Endothelial cell of umbilical vein (primary cell): ENCODE measurements at regions not wholly inside any gene's neighbourhood (a gene's known extent, or its start where the extent isn't known, plus 50 kb on each side); places are given as distances from the start of the nearest gene placed in this dataset.

ENCODE experiments used
- BruUV-seq: library from RNA; stranded (reverse); fragments of 400-500 nt; replicated peaks from 2 replicates; lab custom pipeline; 2021; lab: Mats Ljungman, UMichigan
- CTCF ChIA-PET: fragments of 300-600, 350-600 bp; sonication (Branson Sonifier 250); formaldehyde crosslinking; loops from one replicate; lab custom pipeline; 2021; ENCODE audit warnings: antibody characterized with exemption, inconsistent platforms; lab: Charles Lee
- POLR2A ChIA-PET: fragments of 300-600, 350-600 bp; sonication (Branson Sonifier 250); formaldehyde crosslinking; loops from one replicate; lab custom pipeline; 2021; ENCODE audit warnings: antibody characterized with exemption, inconsistent platforms; lab: Charles Lee
- DNase-seq: peaks from one replicate; pipeline ENCODE4 v3.0.0-alpha.2; 2011; ENCODE audit warnings: low read depth, low spot score
- FAIRE-seq: peaks from 2 replicates; lab custom pipeline; 2011; peaks lifted over from hg19 to GRCh38; lab: Jason Lieb, UNC
- H2AFZ ChIP-seq: 2 replicates; pipeline ENCODE4 v1.6.0; 2012; ENCODE audit warnings: low read depth, low read length, control low read depth, inconsistent platforms
- H3K27ac ChIP-seq: 2 replicates; pipeline ENCODE4 v1.5.1; 2011; ENCODE audit warnings: low read depth, mild to moderate bottlenecking, control low read depth, low read length, moderate library complexity; ENCODE audit not compliant: insufficient read depth
- H3K27me3 ChIP-seq, 2 experiments: 2 replicates each; pipeline versions ENCODE4 v1.6.0 to v1.6.1; 2011; ENCODE audit warnings: low read length in 2 of 2, mixed read lengths in 1 of 2; ENCODE audit not compliant: control insufficient read depth in 2 of 2, insufficient read depth in 2 of 2
- H3K36me3 ChIP-seq, 2 experiments: 2 replicates in 1 of 2; 3 replicates in 1 of 2; pipeline ENCODE4 v1.5.1; 2011; ENCODE audit warnings: low read length in 2 of 2, mild to moderate bottlenecking in 1 of 2, moderate library complexity in 1 of 2; ENCODE audit not compliant: control insufficient read depth in 2 of 2, insufficient read depth in 2 of 2; ENCODE audit errors: extremely low read depth in 1 of 2
- H3K4me1 ChIP-seq: 3 replicates; pipeline ENCODE4 v1.5.1; 2011; ENCODE audit warnings: mild to moderate bottlenecking, low read length; ENCODE audit not compliant: control insufficient read depth, insufficient read depth; ENCODE audit errors: extremely low read depth
- H3K4me2 ChIP-seq: 2 replicates; pipeline ENCODE4 v1.6.1; 2011; ENCODE audit warnings: low read length, control low read depth, mixed read lengths; ENCODE audit not compliant: insufficient read depth
- H3K4me3 ChIP-seq, 3 experiments: fragments of 200-600 bp in 1 of 3; sonication (generic), shearing (Covaris generic) in 1 of 3; replicated peaks in 1 of 3; 2 replicates each; pipeline ENCODE4 v1.5.1; 2011 to 2016; ENCODE audit warnings: control low read depth in 3 of 3, low read length in 3 of 3, mild to moderate bottlenecking in 2 of 3, inconsistent platforms in 1 of 3, low read depth in 1 of 3, moderate library complexity in 1 of 3; ENCODE audit not compliant: insufficient read depth in 1 of 3
- H3K79me2 ChIP-seq: 2 replicates; pipeline ENCODE4 v1.6.0; 2012; ENCODE audit warnings: low read length, inconsistent platforms; ENCODE audit not compliant: control insufficient read depth, insufficient read depth
- H3K9ac ChIP-seq: replicated peaks from 2 replicates; pipeline ENCODE3; 2011; ENCODE audit warnings: low read length, control low read depth; ENCODE audit not compliant: insufficient read depth; ENCODE audit errors: extremely low read depth
- H3K9me1 ChIP-seq: replicated peaks from 3 replicates; pipeline ENCODE4 v1.6.0; 2011; ENCODE audit warnings: mild to moderate bottlenecking, low read length; ENCODE audit not compliant: control insufficient read depth, insufficient read depth; ENCODE audit errors: extremely low read depth
- H3K9me3 ChIP-seq: replicated peaks from 2 replicates; pipeline ENCODE4 v1.5.1; 2012; ENCODE audit warnings: low read length, inconsistent platforms; ENCODE audit not compliant: control insufficient read depth, insufficient read depth
- H4K20me1 ChIP-seq: replicated peaks from 2 replicates; pipeline ENCODE3; 2011; ENCODE audit warnings: mild to moderate bottlenecking, low read length; ENCODE audit not compliant: control insufficient read depth, insufficient read depth; ENCODE audit errors: extremely low read depth
- EZH2 ChIP-seq: IDR thresholded peaks from 2 replicates; pipeline ENCODE4 v1.6.1; 2012; ENCODE audit warnings: borderline replicate concordance, low read depth, mild to moderate bottlenecking, moderate library complexity, low read length, inconsistent platforms; ENCODE audit not compliant: severe bottlenecking
- FOS ChIP-seq: IDR thresholded peaks from 2 replicates; pipeline ENCODE4 v1.6.1; 2011; ENCODE audit warnings: mild to moderate bottlenecking, low read length, moderate library complexity, borderline replicate concordance; ENCODE audit not compliant: insufficient read depth
- GATA2 ChIP-seq: IDR thresholded peaks from 2 replicates; pipeline ENCODE4 v1.7.0; 2011; ENCODE audit warnings: low read depth, mild to moderate bottlenecking, moderate library complexity, mixed read lengths, low read length; ENCODE audit not compliant: insufficient read length, insufficient read depth
- JUN ChIP-seq: IDR thresholded peaks from 2 replicates; pipeline ENCODE4 v1.6.1; 2011; ENCODE audit warnings: borderline replicate concordance, low read depth; ENCODE audit not compliant: insufficient read length, insufficient read depth
- MYC ChIP-seq: IDR thresholded peaks from one replicate; pipeline ENCODE4 v1.6.1; 2011; ENCODE audit warnings: mild to moderate bottlenecking, low read depth, low read length
- POLR2A ChIP-seq: IDR thresholded peaks from 2 replicates; pipeline ENCODE4 v1.6.1; 2012; ENCODE audit warnings: low read depth, mild to moderate bottlenecking, control low read depth, low read length
- POLR2AphosphoS5 ChIP-seq: IDR thresholded peaks from 2 replicates; pipeline ENCODE4 v1.6.1; 2012; ENCODE audit warnings: low read depth, mild to moderate bottlenecking, control low read depth, low read length, moderate library complexity; ENCODE audit not compliant: insufficient read depth
- dilution Hi-C: fragments of 300-500 bp; cut with MboI; formaldehyde crosslinking; loops from one replicate; pipeline ENCODE4 v1.15.0; 2019; ENCODE audit warnings: low sequenced_read_pairs; ENCODE audit not compliant: extremely low pct_ligation_motif_present
- intact Hi-C: fragments of 100-400 bp; cut with micrococcal nuclease; formaldehyde crosslinking; loops from one replicate; pipeline ENCODE4 v1.10.0; 2022
- TF ChIP-seq, protein P1 (sequence below), 2 donors: IDR thresholded peaks; 1 replicate in 1 of 2; 2 replicates in 1 of 2; pipeline ENCODE4 v1.5.1; 2011; ENCODE audit warnings: low read length in 2 of 2, mild to moderate bottlenecking in 2 of 2, moderate library complexity in 2 of 2, control low read depth in 1 of 2, inconsistent platforms in 1 of 2, low read depth in 1 of 2; ENCODE audit not compliant: insufficient read depth in 1 of 2; ENCODE audit errors: extremely low read depth in 1 of 2
- TF ChIP-seq, protein P2 (sequence below): IDR thresholded peaks from 2 replicates; pipeline ENCODE4 v1.6.1; 2011; ENCODE audit not compliant: insufficient read depth, insufficient read length

DNA sequence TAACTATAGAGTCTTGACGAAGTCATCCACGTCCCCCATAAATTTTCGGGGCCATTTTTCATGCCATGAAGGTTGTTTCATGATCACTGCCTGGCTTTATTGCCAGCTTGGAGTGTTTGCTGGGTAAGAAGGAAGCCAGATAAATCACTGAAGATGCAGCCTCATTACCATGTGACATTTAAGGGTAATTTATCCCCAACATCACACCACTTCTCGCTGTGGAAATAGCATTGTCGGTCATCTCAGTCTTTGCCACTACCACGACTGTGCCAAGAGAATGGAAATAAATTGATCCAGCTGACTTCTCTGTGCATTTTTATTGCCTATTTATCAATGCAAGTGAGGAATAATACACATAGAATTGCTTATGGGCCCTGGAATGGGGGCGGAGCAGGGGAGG lies 617.9 kb downstream of the AJAP1 start:
- no TSS peak for BruUV-seq
- dilution Hi-C loops: no loop called here

More for the DNA sequence above, 617.9 kb downstream of the AJAP1 start:
- intact Hi-C loops: no loop called here
- TF ChIP-seq FOS: no peak
- no peak for TF ChIP-seq MYC
- TF ChIP-seq, protein P1, sequence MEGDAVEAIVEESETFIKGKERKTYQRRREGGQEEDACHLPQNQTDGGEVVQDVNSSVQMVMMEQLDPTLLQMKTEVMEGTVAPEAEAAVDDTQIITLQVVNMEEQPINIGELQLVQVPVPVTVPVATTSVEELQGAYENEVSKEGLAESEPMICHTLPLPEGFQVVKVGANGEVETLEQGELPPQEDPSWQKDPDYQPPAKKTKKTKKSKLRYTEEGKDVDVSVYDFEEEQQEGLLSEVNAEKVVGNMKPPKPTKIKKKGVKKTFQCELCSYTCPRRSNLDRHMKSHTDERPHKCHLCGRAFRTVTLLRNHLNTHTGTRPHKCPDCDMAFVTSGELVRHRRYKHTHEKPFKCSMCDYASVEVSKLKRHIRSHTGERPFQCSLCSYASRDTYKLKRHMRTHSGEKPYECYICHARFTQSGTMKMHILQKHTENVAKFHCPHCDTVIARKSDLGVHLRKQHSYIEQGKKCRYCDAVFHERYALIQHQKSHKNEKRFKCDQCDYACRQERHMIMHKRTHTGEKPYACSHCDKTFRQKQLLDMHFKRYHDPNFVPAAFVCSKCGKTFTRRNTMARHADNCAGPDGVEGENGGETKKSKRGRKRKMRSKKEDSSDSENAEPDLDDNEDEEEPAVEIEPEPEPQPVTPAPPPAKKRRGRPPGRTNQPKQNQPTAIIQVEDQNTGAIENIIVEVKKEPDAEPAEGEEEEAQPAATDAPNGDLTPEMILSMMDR (IDR thresholded peaks at IDR 0.05; ENCODE audit: extremely low read depth in 1 of 2, insufficient read depth in 1 of 2, low read depth in 1 of 2, low read length in 2 of 2): no peak
- TF ChIP-seq POLR2A: no peak
- TF ChIP-seq EZH2: no peak
- TF ChIP-seq, protein P2, sequence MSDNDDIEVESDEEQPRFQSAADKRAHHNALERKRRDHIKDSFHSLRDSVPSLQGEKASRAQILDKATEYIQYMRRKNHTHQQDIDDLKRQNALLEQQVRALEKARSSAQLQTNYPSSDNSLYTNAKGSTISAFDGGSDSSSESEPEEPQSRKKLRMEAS: no peak
- TF ChIP-seq GATA2: no peak
- no peak for TF ChIP-seq JUN
- no peak for TF ChIP-seq POLR2AphosphoS5
- no peaks in the 10 kb centered on the region for H4K20me1 ChIP-seq
- no peak overlapping the region for H3K4me3 ChIP-seq
- no peaks in the 10 kb centered on the region for H3K9me1 ChIP-seq
- H3K9me3 ChIP-seq: peaks cover 4% of the 10 kb centered on the region
- DNase-seq (no peak), FAIRE-seq (no peak)
- no peak overlapping the region for H2AFZ ChIP-seq
- H3K79me2 ChIP-seq: no peaks in the 10 kb centered on the region
- no peak overlapping the region for H3K27ac ChIP-seq
- no peaks in the 10 kb centered on the region for H3K27me3 ChIP-seq
- H3K4me1 ChIP-seq: no peaks in the 10 kb centered on the region
- POLR2A ChIA-PET: no interaction called here
- no peak overlapping the region for H3K4me2 ChIP-seq
- H3K36me3 ChIP-seq: no peaks in the 10 kb centered on the region
- CTCF ChIA-PET: no interaction called here
- no peak overlapping the region for H3K9ac ChIP-seq
